Right lobe of liver (tissue), 6 donors: ENCODE measurements at regions not wholly inside any gene's neighbourhood (a gene's known extent, or its start where the extent isn't known, plus 50 kb on each side); places are given as distances from the start of the nearest gene placed in this dataset.
"Not testable (repeated sequence)": the region's sequence is repeated elsewhere in the genome, so short reads cannot be mapped to it uniquely, and the experiment has no call there.

Experiments used
- ATAC-seq, 4 donors: fragments of 200-7000 bp; cut with Tn5 transposase; one replicate each; pipeline ENCODE4 v1.9.1; 2020; ENCODE audit warnings: mild to moderate bottlenecking in 4 of 4, moderate library complexity in 4 of 4
- DNase-seq, 3 donors: peaks; one replicate each; pipeline ENCODE4 v3.0.0-alpha.2; 2020
- H3K27ac ChIP-seq, 3 donors: fragments of 200-600 bp; one replicate each; pipeline ENCODE4 v1.8.0; 2022
- H3K27me3 ChIP-seq, 2 donors: fragments of 200-600 bp; one replicate each; pipeline ENCODE4 v1.8.0; 2022
- H3K36me3 ChIP-seq, 4 donors: fragments of 200-600 bp; sonication (generic) in 1 of 4; one replicate each; pipeline versions ENCODE4 v1.5.1 to v1.8.0; 2017 to 2022; ENCODE audit warnings: control low read depth in 1 of 4
- H3K4me1 ChIP-seq, 4 donors: fragments of 200-600 bp; sonication (generic) in 1 of 4; one replicate each; pipeline versions ENCODE4 v1.5.1 to v1.8.0; 2017 to 2022; ENCODE audit warnings: control low read depth in 1 of 4
- H3K4me3 ChIP-seq, 3 donors: fragments of 200-600 bp; one replicate each; pipeline ENCODE4 v1.8.0; 2022
- H3K9me3 ChIP-seq, 4 donors: fragments of 200-600 bp; sonication (generic) in 1 of 4; one replicate each; pipeline versions ENCODE4 v1.5.1 to v1.8.0; 2017 to 2022; ENCODE audit warnings: control low read depth in 1 of 4
- CTCF ChIP-seq, 4 donors: fragments of 200-600 bp in 3 of 4; fragments of 450-650 bp in 1 of 4; IDR thresholded peaks; one replicate each; pipeline versions ENCODE4 v1.5.1 to v1.8.0; 2016 to 2022; ENCODE audit warnings: antibody characterized with exemption in 4 of 4, mild to moderate bottlenecking in 2 of 4
- POLR2A ChIP-seq: fragments of 450-650 bp; IDR thresholded peaks from one replicate; pipeline ENCODE4 v1.6.1; 2017; ENCODE audit warnings: antibody characterized with exemption, mild to moderate bottlenecking
- WGBS: methylation state at CpG from one replicate; pipeline ENCODE4 v1.1.6; 2018; ENCODE audit warnings: low coverage, low lambda C conversion rate; ENCODE audit not compliant: insufficient coverage; ENCODE audit errors: missing lambda C conversion rate; 5-methylcytosine and 5-hydroxymethylcytosine counted together
- intact Hi-C, 2 donors: fragments of 100-400 bp; cut with DNase I; formaldehyde crosslinking; loops; one replicate each; pipeline versions ENCODE4 v1.11.2 to v1.14.1; 2022
- donor health status: DM: no; HTN: yes; CAD: no.
- donor health status: DM: no; HTN: no; CAD: no.
- donor health status: DM: no; HTN: no; CAD: no.
- donor health status: DM: no; HTN: yes; CAD: no.
- donor health status: DM: no; HTN: yes; CAD: no.

- no peak overlapping the region for H3K27ac ChIP-seq
- intact Hi-C loops = no loop called here
- no peaks in the 10 kb centered on the region for H3K36me3 ChIP-seq
- no peaks in the 10 kb centered on the region for H3K4me1 ChIP-seq
- H3K4me3 ChIP-seq = no peak overlapping the region
- DNase-seq (no peak), ATAC-seq (no peak)
- H3K9me3 ChIP-seq = no peaks in the 10 kb centered on the region
- no peaks in the 10 kb centered on the region for H3K27me3 ChIP-seq
- no peak for TF ChIP-seq CTCF (IDR thresholded peaks at IDR 0.05)
- TF ChIP-seq POLR2A = no peak
- WGBS = 90% methylated on average over 6 of the region's 7 CpGs
Measured at GRCh38 chr1:10880063-10880462, 83.6 kb upstream of the CASZ1 start.

GRCh38 chr1:10881046-10881445 lies 84.6 kb upstream of the CASZ1 start:
- DNase-seq (no peak), ATAC-seq (no peak)

GRCh38 chr1:10882069-10882468 lies 85.6 kb upstream of the CASZ1 start:
- no peaks in the 10 kb centered on the region for H3K4me1 ChIP-seq
- intact Hi-C loops = no loop called here
- no peak for DNase-seq
- no peaks in the 10 kb centered on the region for H3K9me3 ChIP-seq
- H3K27me3 ChIP-seq = no peaks in the 10 kb centered on the region
- no peaks in the 10 kb centered on the region for H3K36me3 ChIP-seq
- no peak overlapping the region for H3K27ac ChIP-seq
- H3K4me3 ChIP-seq = no peak overlapping the region
- ATAC-seq = no peak
- 90% methylated on average over 3 of the region's 4 CpGs for WGBS
- no peak for TF ChIP-seq POLR2A
- no peak for TF ChIP-seq CTCF (IDR thresholded peaks at IDR 0.05)

More at GRCh38 chr1:10881046-10881445, 84.6 kb upstream of the CASZ1 start:
- Histone ChIP-seq H3K4me1 (no peaks in the 10 kb centered on the region), H3K36me3 (no peaks in the 10 kb centered on the region), H3K27me3 (no peaks in the 10 kb centered on the region), H3K4me3 (no peak overlapping the region), H3K27ac (no peak overlapping the region), H3K9me3 (no peaks in the 10 kb centered on the region)
- TF ChIP-seq POLR2A (no peak), CTCF (IDR thresholded peaks at IDR 0.05) (no peak)
- intact Hi-C loops = no loop called here
- WGBS = 84% methylated on average over 10 of the region's 10 CpGs

GRCh38 chr1:10887032-10887431 lies 90.6 kb upstream of the CASZ1 start:
- H3K27ac ChIP-seq, H3K4me1 ChIP-seq, H3K36me3 ChIP-seq, H3K4me3 ChIP-seq, intact Hi-C loops, ATAC-seq, H3K27me3 ChIP-seq, DNase-seq, H3K9me3 ChIP-seq: not testable (repeated sequence)
- WGBS = 86% methylated on average over 4 of the region's 4 CpGs

GRCh38 chr1:10888291-10888690 lies 91.8 kb upstream of the CASZ1 start:
- Histone ChIP-seq H3K9me3 (no peaks in the 10 kb centered on the region), H3K36me3 (no peaks in the 10 kb centered on the region), H3K4me1 (no peaks in the 10 kb centered on the region), H3K27me3 (no peaks in the 10 kb centered on the region), H3K4me3 (no peak overlapping the region), H3K27ac (no peak overlapping the region)
- ATAC-seq (peak in 1 of 4 donors; percentile 28), DNase-seq (no peak)
- TF ChIP-seq CTCF (IDR thresholded peaks at IDR 0.05) = no peak
- no peak for TF ChIP-seq POLR2A
- intact Hi-C loops = no loop called here
- WGBS = 21% methylated on average over 6 of the region's 23 CpGs
